ENCODE measurements at regions not wholly inside any gene's neighbourhood (a gene's known extent, or its start where the extent isn't known, plus 50 kb on each side); places are given as distances from the start of the nearest gene placed in this dataset.

- no peak for TF ChIP-seq EZH2 (IDR thresholded peaks at IDR 0.05; ENCODE audit: insufficient read depth, poor library complexity, severe bottlenecking)
- TF ChIP-seq EZH2phosphoT487 (IDR thresholded peaks at IDR 0.05; ENCODE audit: insufficient read depth, low read depth): no peak
Observed at GRCh38 chr16:47927330-47927729, 228.5 kb downstream of the ABCC12 start.
